ENCODE measurements at regions not wholly inside any gene's neighbourhood (a gene's known extent, or its start where the extent isn't known, plus 50 kb on each side); places are given as distances from the start of the nearest gene placed in this dataset.

GRCh38 chr3:167148136-167148535 lies 232.0 kb downstream of the ZBBX start:
- TF ChIP-seq CTCF (CRISPR knock-in tag; IDR thresholded peaks at IDR 0.05) (no peak), ZNF790 (CRISPR knock-in tag; IDR thresholded peaks at IDR 0.05; ENCODE audit: borderline replicate concordance) (no peak), ZNF232 (CRISPR knock-in tag; IDR thresholded peaks at IDR 0.05; ENCODE audit: borderline replicate concordance) (no peak), KDM5A (IDR thresholded peaks at IDR 0.05; ENCODE audit: borderline replicate concordance, low read length) (no peak), ATF3 (CRISPR knock-in tag; IDR thresholded peaks at IDR 0.05) (no peak), DNMT1 (CRISPR knock-in tag; IDR thresholded peaks at IDR 0.05) (no peak)

Data from HepG2 (cell line).